ENCODE measurements at regions not wholly inside any gene's neighbourhood (a gene's known extent, or its start where the extent isn't known, plus 50 kb on each side); places are given as distances from the start of the nearest gene placed in this dataset.
"Not testable (repeated sequence)": the region's sequence is repeated elsewhere in the genome, so short reads cannot be mapped to it uniquely, and the experiment has no call there.

GRCh38 chr10:9577746-9578145, 1439.9 kb upstream of the CELF2 start:
- DNase-seq (ENCODE audit: low read depth in 1 of 2, low spot score in 1 of 2), result no peak
- no peak overlapping the region for H3K27ac ChIP-seq
- no peak for TF ChIP-seq CTCF (IDR thresholded peaks at IDR 0.05; ENCODE audit: low read depth, low read length)

GRCh38 chr10:9579110-9579705, 1438.5 kb upstream of the CELF2 start:
- Histone ChIP-seq H3K4me3 (no peak overlapping the region), H3K36me3 (no peaks in the 10 kb centered on the region), H3K9me3 (ENCODE audit: low read depth) (no peaks in the 10 kb centered on the region), H3K27me3 (no peaks in the 10 kb centered on the region), H3K4me1 (ENCODE audit: low read depth) (no peaks in the 10 kb centered on the region), H3K27ac (no peak overlapping the region)
- no peak for DNase-seq (ENCODE audit: low read depth in 1 of 2, low spot score in 1 of 2)
- TF ChIP-seq CTCF (IDR thresholded peaks at IDR 0.05; ENCODE audit: low read depth, low read length), result no peak

More at GRCh38 chr10:9577746-9578145, 1439.9 kb upstream of the CELF2 start:
- Histone ChIP-seq H3K36me3 (no peaks in the 10 kb centered on the region), H3K4me3 (no peak overlapping the region), H3K27me3 (no peaks in the 10 kb centered on the region), H3K4me1 (ENCODE audit: low read depth) (no peaks in the 10 kb centered on the region), H3K9me3 (ENCODE audit: low read depth) (no peaks in the 10 kb centered on the region)

GRCh38 chr10:9582803-9583202, 1434.9 kb upstream of the CELF2 start:
- H3K9me3 ChIP-seq (ENCODE audit: low read depth); DNase-seq (ENCODE audit: low read depth in 1 of 2, low spot score in 1 of 2); H3K4me1 ChIP-seq (ENCODE audit: low read depth); H3K27me3 ChIP-seq; H3K4me3 ChIP-seq; H3K27ac ChIP-seq; H3K36me3 ChIP-seq: not testable (repeated sequence)

- TF ChIP-seq CTCF (IDR thresholded peaks at IDR 0.05; ENCODE audit: low read depth, low read length), result no peak
- Histone ChIP-seq H3K4me3 (no peak overlapping the region), H3K36me3 (no peaks in the 10 kb centered on the region), H3K9me3 (ENCODE audit: low read depth) (no peaks in the 10 kb centered on the region), H3K27me3 (no peaks in the 10 kb centered on the region), H3K27ac (no peak overlapping the region), H3K4me1 (ENCODE audit: low read depth) (no peaks in the 10 kb centered on the region)
- DNase-seq (ENCODE audit: low read depth in 1 of 2, low spot score in 1 of 2), result no peak
Measured at GRCh38 chr10:9596368-9596920, 1421.2 kb upstream of the CELF2 start.

- TF ChIP-seq CTCF (IDR thresholded peaks at IDR 0.05; ENCODE audit: low read depth, low read length), result no peak
- H3K9me3 ChIP-seq (ENCODE audit: low read depth), result no peaks in the 10 kb centered on the region
Measured at GRCh38 chr10:9602998-9603397, 1414.7 kb upstream of the CELF2 start.

GRCh38 chr10:9603972-9604371, 1413.7 kb upstream of the CELF2 start:
- no peak overlapping the region for H3K4me3 ChIP-seq
- TF ChIP-seq CTCF (IDR thresholded peaks at IDR 0.05; ENCODE audit: low read depth, low read length), result no peak
- no peak overlapping the region for H3K27ac ChIP-seq
- no peaks in the 10 kb centered on the region for H3K27me3 ChIP-seq
- no peak for DNase-seq (ENCODE audit: low read depth in 1 of 2, low spot score in 1 of 2)
- H3K36me3 ChIP-seq, result no peaks in the 10 kb centered on the region
- no peaks in the 10 kb centered on the region for H3K4me1 ChIP-seq (ENCODE audit: low read depth)
- H3K9me3 ChIP-seq (ENCODE audit: low read depth), result no peaks in the 10 kb centered on the region

More at GRCh38 chr10:9602998-9603397, 1414.7 kb upstream of the CELF2 start:
- no peaks in the 10 kb centered on the region for H3K36me3 ChIP-seq
- no peak for DNase-seq (ENCODE audit: low read depth in 1 of 2, low spot score in 1 of 2)
- no peaks in the 10 kb centered on the region for H3K4me1 ChIP-seq (ENCODE audit: low read depth)
- H3K27ac ChIP-seq, result no peak overlapping the region
- H3K27me3 ChIP-seq, result no peaks in the 10 kb centered on the region
- no peak overlapping the region for H3K4me3 ChIP-seq
